HCT116 (cell line): ENCODE measurements at regions not wholly inside any gene's neighbourhood (a gene's known extent, or its start where the extent isn't known, plus 50 kb on each side); places are given as distances from the start of the nearest gene placed in this dataset.

Experiments used
- CEBPB ChIP-seq: IDR thresholded peaks from 2 replicates; pipeline ENCODE4 v1.6.1; 2012; ENCODE audit warnings: low read depth
- CTCF ChIP-seq, 3 experiments: fragments of 200-600 bp in 1 of 3; sonication (generic) in 1 of 3; IDR thresholded peaks in 2 of 3; conservative IDR thresholded peaks in 1 of 3; 2 replicates each; pipeline ENCODE4 v1.5.1; 2012 to 2017; ENCODE audit warnings: low read depth in 2 of 3, low read length in 2 of 3, antibody characterized with exemption in 1 of 3, borderline replicate concordance in 1 of 3, control low read depth in 1 of 3, mild to moderate bottlenecking in 1 of 3, mixed read lengths in 1 of 3, mixed run types in 1 of 3, moderate library complexity in 1 of 3; ENCODE audit not compliant: insufficient read depth in 1 of 3
- EZH2 ChIP-seq: fragments of 200-600 bp; sonication (generic); IDR thresholded peaks from 2 replicates; pipeline ENCODE4 v1.6.1; 2017; ENCODE audit warnings: antibody characterized with exemption, mixed run types
- EZH2phosphoT487 ChIP-seq: fragments of 200-600 bp; IDR thresholded peaks from 2 replicates; pipeline ENCODE4 v1.6.1; 2018; ENCODE audit warnings: antibody characterized with exemption, borderline replicate concordance
- MAX ChIP-seq: IDR thresholded peaks from 2 replicates; pipeline ENCODE4 v1.6.1; 2012
- POLR2A ChIP-seq: IDR thresholded peaks from 2 replicates; pipeline ENCODE4 v1.7.0; 2011; ENCODE audit warnings: borderline replicate concordance; ENCODE audit not compliant: insufficient read depth, insufficient read length; ENCODE audit errors: extremely low read depth
- POLR2AphosphoS5 ChIP-seq: IDR thresholded peaks from 2 replicates; pipeline ENCODE4 v1.6.1; 2011; ENCODE audit warnings: mild to moderate bottlenecking, low read depth, low read length, moderate library complexity
- RAD21 ChIP-seq: IDR thresholded peaks from 2 replicates; pipeline ENCODE4 v1.6.1; 2012; ENCODE audit warnings: low read depth, mild to moderate bottlenecking
- SIN3A ChIP-seq: IDR thresholded peaks from 2 replicates; pipeline ENCODE4 v1.6.1; 2012; ENCODE audit warnings: low read depth
- SP1 ChIP-seq: IDR thresholded peaks from 2 replicates; pipeline ENCODE4 v1.6.1; 2012; ENCODE audit warnings: low read depth
- TCF7L2 ChIP-seq: IDR thresholded peaks from 2 replicates; pipeline ENCODE4 v1.7.0; 2011; ENCODE audit warnings: borderline replicate concordance, inconsistent platforms; ENCODE audit not compliant: insufficient read depth, insufficient read length; ENCODE audit errors: extremely low read depth
- ZFX ChIP-seq: fragments of 450-650 bp; IDR thresholded peaks from 2 replicates; pipeline ENCODE4 v1.6.1; 2017
- TF ChIP-seq, protein P1 (sequence below): IDR thresholded peaks from 2 replicates; pipeline ENCODE4 v1.6.1; 2012; ENCODE audit warnings: low read depth

DNA sequence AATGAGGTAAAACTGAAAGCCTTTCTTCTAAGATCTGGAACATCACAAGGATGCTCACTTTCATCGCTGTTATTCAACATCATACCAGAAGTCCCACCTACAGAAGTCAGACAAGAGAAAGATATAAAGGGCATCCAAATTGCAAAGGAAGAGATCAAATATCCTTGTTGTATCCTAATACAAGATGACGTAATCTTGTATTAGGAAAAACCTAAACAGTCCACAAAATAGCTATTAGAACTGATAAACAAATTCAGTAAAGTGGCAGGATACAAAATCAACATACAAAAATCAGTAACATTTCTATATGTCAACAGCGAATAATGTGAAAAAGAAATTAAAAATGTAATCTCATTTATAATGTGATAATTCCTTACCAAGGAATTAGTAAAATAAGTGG, 195.1 kb upstream of the CBLB start:
- TF ChIP-seq MAX: no peak
- no peak for TF ChIP-seq EZH2
- no peak for TF ChIP-seq CTCF (IDR thresholded peaks at IDR 0.05 in 2 of 3, conservative IDR thresholded peaks at IDR 0.05 in 1 of 3; ENCODE audit: borderline replicate concordance in 1 of 3, insufficient read depth in 1 of 3, low read depth in 2 of 3, low read length in 2 of 3)
- no peak for TF ChIP-seq POLR2A
- TF ChIP-seq SIN3A: no peak
- TF ChIP-seq RAD21: no peak
- no peak for TF ChIP-seq ZFX
- TF ChIP-seq POLR2AphosphoS5: no peak
- TF ChIP-seq CEBPB: no peak
- no peak for TF ChIP-seq TCF7L2
- TF ChIP-seq EZH2phosphoT487: no peak
- TF ChIP-seq, protein P1, sequence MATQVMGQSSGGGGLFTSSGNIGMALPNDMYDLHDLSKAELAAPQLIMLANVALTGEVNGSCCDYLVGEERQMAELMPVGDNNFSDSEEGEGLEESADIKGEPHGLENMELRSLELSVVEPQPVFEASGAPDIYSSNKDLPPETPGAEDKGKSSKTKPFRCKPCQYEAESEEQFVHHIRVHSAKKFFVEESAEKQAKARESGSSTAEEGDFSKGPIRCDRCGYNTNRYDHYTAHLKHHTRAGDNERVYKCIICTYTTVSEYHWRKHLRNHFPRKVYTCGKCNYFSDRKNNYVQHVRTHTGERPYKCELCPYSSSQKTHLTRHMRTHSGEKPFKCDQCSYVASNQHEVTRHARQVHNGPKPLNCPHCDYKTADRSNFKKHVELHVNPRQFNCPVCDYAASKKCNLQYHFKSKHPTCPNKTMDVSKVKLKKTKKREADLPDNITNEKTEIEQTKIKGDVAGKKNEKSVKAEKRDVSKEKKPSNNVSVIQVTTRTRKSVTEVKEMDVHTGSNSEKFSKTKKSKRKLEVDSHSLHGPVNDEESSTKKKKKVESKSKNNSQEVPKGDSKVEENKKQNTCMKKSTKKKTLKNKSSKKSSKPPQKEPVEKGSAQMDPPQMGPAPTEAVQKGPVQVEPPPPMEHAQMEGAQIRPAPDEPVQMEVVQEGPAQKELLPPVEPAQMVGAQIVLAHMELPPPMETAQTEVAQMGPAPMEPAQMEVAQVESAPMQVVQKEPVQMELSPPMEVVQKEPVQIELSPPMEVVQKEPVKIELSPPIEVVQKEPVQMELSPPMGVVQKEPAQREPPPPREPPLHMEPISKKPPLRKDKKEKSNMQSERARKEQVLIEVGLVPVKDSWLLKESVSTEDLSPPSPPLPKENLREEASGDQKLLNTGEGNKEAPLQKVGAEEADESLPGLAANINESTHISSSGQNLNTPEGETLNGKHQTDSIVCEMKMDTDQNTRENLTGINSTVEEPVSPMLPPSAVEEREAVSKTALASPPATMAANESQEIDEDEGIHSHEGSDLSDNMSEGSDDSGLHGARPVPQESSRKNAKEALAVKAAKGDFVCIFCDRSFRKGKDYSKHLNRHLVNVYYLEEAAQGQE: no peak
- TF ChIP-seq SP1: no peak
